CD4-positive, alpha-beta T cell (primary cell): ENCODE measurements at regions not wholly inside any gene's neighbourhood (a gene's known extent, or its start where the extent isn't known, plus 50 kb on each side); places are given as distances from the start of the nearest gene placed in this dataset.

ENCODE experiments used
- ATAC-seq: fragments of 200-7000 bp; cut with Tn5 transposase; one replicate; pipeline ENCODE4 v1.10.0; 2022; ENCODE audit warnings: mild to moderate bottlenecking; ENCODE audit not compliant: poor library complexity
- CTCF ChIA-PET: fragments of 350-600 bp; sonication (Branson Sonifier 250); formaldehyde crosslinking; loops from one replicate; lab custom pipeline; 2021; ENCODE audit warnings: antibody characterized with exemption, inconsistent platforms; lab: Charles Lee
- POLR2A ChIA-PET: fragments of 350-600 bp; sonication (Branson Sonifier 250); formaldehyde crosslinking; loops from one replicate; lab custom pipeline; 2021; ENCODE audit warnings: antibody characterized with exemption, inconsistent platforms; lab: Charles Lee
- DNase-seq, 14 experiments: peaks; one replicate each; pipeline ENCODE4 v3.0.0-alpha.2; 2013 to 2020; ENCODE audit warnings: mixed read lengths in 2 of 14
- H3K27ac ChIP-seq, 2 donors: one replicate each; pipeline versions ENCODE4 v1.5.1 to v1.7.0; 2013; ENCODE audit warnings: low read length in 2 of 2, low read depth in 1 of 2, mild to moderate bottlenecking in 1 of 2
- H3K27me3 ChIP-seq, 2 experiments: 1 replicate in 1 of 2; 2 replicates in 1 of 2; pipeline versions ENCODE4 v1.6.1 to v1.7.0; 2013; ENCODE audit warnings: low read length in 2 of 2, control low read depth in 1 of 2, mild to moderate bottlenecking in 1 of 2, moderate library complexity in 1 of 2; ENCODE audit not compliant: insufficient read depth in 2 of 2, control insufficient read depth in 1 of 2
- H3K36me3 ChIP-seq: one replicate; pipeline ENCODE4 v1.6.1; 2013; ENCODE audit warnings: low read length, control low read depth; ENCODE audit not compliant: insufficient read depth
- H3K4me1 ChIP-seq: one replicate; pipeline ENCODE4 v1.6.1; 2013; ENCODE audit warnings: low read length, control low read depth; ENCODE audit not compliant: insufficient read depth
- H3K4me3 ChIP-seq: one replicate; pipeline ENCODE4 v1.5.1; 2013; ENCODE audit warnings: mild to moderate bottlenecking, low read length, moderate library complexity
- H3K9me3 ChIP-seq, 2 experiments: 1 replicate in 1 of 2; 2 replicates in 1 of 2; pipeline versions ENCODE4 v1.6.1 to v1.7.0; 2013; ENCODE audit warnings: low read length in 2 of 2, mild to moderate bottlenecking in 2 of 2, control low read depth in 1 of 2, moderate library complexity in 1 of 2; ENCODE audit not compliant: control insufficient read depth in 1 of 2, insufficient read depth in 1 of 2
- H3K27ac Mint-ChIP-seq: one replicate; pipeline ENCODE4 v1.8.0; 2020; ENCODE audit warnings: mixed read lengths
- H3K27me3 Mint-ChIP-seq: one replicate; pipeline ENCODE4 v1.8.0; 2021; ENCODE audit warnings: mixed read lengths
- H3K36me3 Mint-ChIP-seq: one replicate; pipeline ENCODE4 v1.8.0; 2021; ENCODE audit warnings: low read depth, mixed read lengths
- H3K4me1 Mint-ChIP-seq: one replicate; pipeline ENCODE4 v1.8.0; 2021; ENCODE audit warnings: low read depth, mixed read lengths
- H3K4me3 Mint-ChIP-seq: one replicate; pipeline ENCODE4 v1.8.0; 2020; ENCODE audit warnings: mild to moderate bottlenecking, mixed read lengths
- H3K9me3 Mint-ChIP-seq: one replicate; pipeline ENCODE4 v1.8.0; 2020; ENCODE audit warnings: mixed read lengths
- CTCF ChIP-seq: fragments of 200-600 bp; IDR thresholded peaks from one replicate; pipeline ENCODE4 v1.8.0; 2022; ENCODE audit warnings: antibody characterized with exemption, mild to moderate bottlenecking
- intact Hi-C, 2 experiments: fragments of 100-400 bp; cut with DNase I in 1 of 2; cut with micrococcal nuclease in 1 of 2; formaldehyde crosslinking; loops; one replicate each; pipeline versions ENCODE4 v1.15.1 to v1.9.0; 2023 to 2025; cut with DNase I, micrococcal nuclease

GRCh38 chr17:53909802-53910201 is 87.1 kb downstream of the KIF2B start:
- Histone ChIP-seq H3K27me3 (no peaks in the 10 kb centered on the region), H3K4me3 (no peak overlapping the region), H3K27ac (no peak overlapping the region), H3K4me1 (no peaks in the 10 kb centered on the region), H3K9me3 (no peaks in the 10 kb centered on the region), H3K36me3 (no peaks in the 10 kb centered on the region)
- intact Hi-C loops, result loop anchor here in 1 of 2 experiments (5.0 kb wide), 1 partner anchor 78 kb away; no protein-coding TSS in a partner anchor
- CTCF ChIA-PET, result no interaction called here
- Mint-ChIP-seq H3K36me3 (no peaks in the 10 kb centered on the region), H3K27ac (no peak overlapping the region), H3K4me1 (no peaks in the 10 kb centered on the region), H3K9me3 (peaks cover 23% of the 10 kb centered on the region), H3K27me3 (no peaks in the 10 kb centered on the region), H3K4me3 (no peak overlapping the region)
- ATAC-seq (no peak), DNase-seq (no peak)
- POLR2A ChIA-PET, result no interaction called here
- TF ChIP-seq CTCF, result no peak

- H3K27me3 ChIP-seq, result no peaks in the 10 kb centered on the region
- Mint-ChIP-seq H3K27me3 (no peaks in the 10 kb centered on the region), H3K9me3 (peaks cover 14% of the 10 kb centered on the region), H3K36me3 (no peaks in the 10 kb centered on the region), H3K27ac (no peak overlapping the region), H3K4me3 (no peak overlapping the region), H3K4me1 (no peaks in the 10 kb centered on the region)
- H3K27ac ChIP-seq, result no peak overlapping the region
- DNase-seq (no peak), ATAC-seq (no peak)
- intact Hi-C loops, result loop anchor here in 1 of 2 experiments (5.0 kb wide), 1 partner anchor 80 kb away; no protein-coding TSS in a partner anchor
- H3K36me3 ChIP-seq, result no peaks in the 10 kb centered on the region
- H3K4me3 ChIP-seq, result no peak overlapping the region
- no peaks in the 10 kb centered on the region for H3K4me1 ChIP-seq
- no peaks in the 10 kb centered on the region for H3K9me3 ChIP-seq
- CTCF ChIA-PET, result no interaction called here
- POLR2A ChIA-PET, result no interaction called here
- TF ChIP-seq CTCF, result no peak
Measured at GRCh38 chr17:53912117-53912516, 89.4 kb downstream of the KIF2B start.

- Histone ChIP-seq H3K4me1 (no peaks in the 10 kb centered on the region), H3K36me3 (no peaks in the 10 kb centered on the region), H3K27me3 (no peaks in the 10 kb centered on the region), H3K9me3 (no peaks in the 10 kb centered on the region), H3K27ac (no peak overlapping the region), H3K4me3 (no peak overlapping the region)
- DNase-seq (no peak), ATAC-seq (no peak)
- Mint-ChIP-seq H3K36me3 (no peaks in the 10 kb centered on the region), H3K27me3 (no peaks in the 10 kb centered on the region), H3K4me1 (no peaks in the 10 kb centered on the region), H3K9me3 (peaks cover under 1% of the 10 kb centered on the region), H3K27ac (no peak overlapping the region), H3K4me3 (no peak overlapping the region)
- intact Hi-C loops, result no loop called here
- no peak for TF ChIP-seq CTCF
- ChIA-PET POLR2A (no interaction called here), CTCF (no interaction called here)
Measured at GRCh38 chr17:53919356-53919755, 96.6 kb downstream of the KIF2B start.
